HG03060 (cell line): ENCODE measurements at regions not wholly inside any gene's neighbourhood (a gene's known extent, or its start where the extent isn't known, plus 50 kb on each side); places are given as distances from the start of the nearest gene placed in this dataset.
"Not testable (repeated sequence)": the region's sequence is repeated elsewhere in the genome, so short reads cannot be mapped to it uniquely, and the experiment has no call there.

Experiments used
- ATAC-seq: cut with Tn5 transposase; IDR thresholded peaks from one replicate; pipeline ENCODE4 v1.9.1; 2021; ENCODE audit warnings: low read depth, moderate number of reproducible peaks; ENCODE audit not compliant: unreplicated experiment

GRCh38 chr4:137768196-137768595, 235.9 kb upstream of the PCDH18 start:
- ATAC-seq = no peak

- no peak for ATAC-seq
Observed at GRCh38 chr4:137762591-137762990, 230.3 kb upstream of the PCDH18 start.

- no peak for ATAC-seq
Observed at GRCh38 chr4:137754652-137755471, 222.6 kb upstream of the PCDH18 start.

- ATAC-seq = no peak
Observed at GRCh38 chr4:137749466-137749865, 217.2 kb upstream of the PCDH18 start.

- no peak for ATAC-seq
Observed at GRCh38 chr4:137748616-137749015, 216.3 kb upstream of the PCDH18 start.

GRCh38 chr4:137740141-137740540, 207.8 kb upstream of the PCDH18 start:
- no peak for ATAC-seq

GRCh38 chr4:137739391-137739790, 207.1 kb upstream of the PCDH18 start:
- no peak for ATAC-seq

- ATAC-seq = no peak
Observed at GRCh38 chr4:137738375-137738990, 206.2 kb upstream of the PCDH18 start.

GRCh38 chr4:137735561-137736104, 203.3 kb upstream of the PCDH18 start:
- ATAC-seq = no peak

GRCh38 chr4:137733174-137734141, 201.2 kb upstream of the PCDH18 start:
- not testable (repeated sequence) for ATAC-seq

- ATAC-seq = no peak
Observed at GRCh38 chr4:137722910-137723309, 190.6 kb upstream of the PCDH18 start.

- no peak for ATAC-seq
Observed at GRCh38 chr4:137711502-137711901, 179.2 kb upstream of the PCDH18 start.

GRCh38 chr4:137707626-137708025, 175.3 kb upstream of the PCDH18 start:
- no peak for ATAC-seq

GRCh38 chr4:137707102-137707620, 174.9 kb upstream of the PCDH18 start:
- no peak for ATAC-seq

GRCh38 chr4:137705171-137705783, 173.0 kb upstream of the PCDH18 start:
- ATAC-seq = no peak

- no peak for ATAC-seq
Observed at GRCh38 chr4:137703195-137703594, 170.9 kb upstream of the PCDH18 start.

- ATAC-seq = no peak
Observed at GRCh38 chr4:137702512-137702911, 170.2 kb upstream of the PCDH18 start.

- ATAC-seq = no peak
Observed at GRCh38 chr4:137701401-137701800, 169.1 kb upstream of the PCDH18 start.

- ATAC-seq = no peak
Observed at GRCh38 chr4:137700751-137701150, 168.5 kb upstream of the PCDH18 start.

GRCh38 chr4:137700072-137700471, 167.8 kb upstream of the PCDH18 start:
- no peak for ATAC-seq
